CD4-positive, alpha-beta T cell treated with Interleukin-15 for 4 hours (primary cell): ENCODE measurements at regions not wholly inside any gene's neighbourhood (a gene's known extent, or its start where the extent isn't known, plus 50 kb on each side); places are given as distances from the start of the nearest gene placed in this dataset.
A peak's percentile ranks its signal among the peaks of the same experiment; 100 is the strongest.

Experiments used
- DNase-seq: peaks from one replicate; pipeline ENCODE4 v3.0.0-alpha.2; 2020; ENCODE audit warnings: low spot score

DNA sequence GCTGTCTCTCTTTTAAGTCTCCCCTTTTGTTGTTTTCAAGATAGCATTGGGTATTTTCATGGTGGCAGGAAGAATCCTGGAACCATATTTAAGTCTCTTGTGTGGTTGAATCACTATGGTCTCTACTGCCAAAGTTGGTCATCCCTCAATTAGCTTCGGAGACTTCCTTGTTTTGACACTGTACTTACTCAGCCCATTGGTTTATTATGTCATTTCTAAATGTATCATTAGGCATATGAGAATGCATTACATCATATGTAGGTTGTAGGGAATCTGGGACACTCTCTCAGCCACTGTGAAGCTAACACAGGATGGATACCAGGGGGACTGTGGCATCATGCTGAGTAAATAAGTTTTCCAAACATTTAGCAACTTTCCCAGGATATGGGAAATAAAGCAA lies 211.8 kb downstream of the DTHD1 start:
- DNase-seq, result no peak

GRCh38 chr4:36494016-36494415 lies 212.6 kb downstream of the DTHD1 start:
- DNase-seq, result no peak

DNA sequence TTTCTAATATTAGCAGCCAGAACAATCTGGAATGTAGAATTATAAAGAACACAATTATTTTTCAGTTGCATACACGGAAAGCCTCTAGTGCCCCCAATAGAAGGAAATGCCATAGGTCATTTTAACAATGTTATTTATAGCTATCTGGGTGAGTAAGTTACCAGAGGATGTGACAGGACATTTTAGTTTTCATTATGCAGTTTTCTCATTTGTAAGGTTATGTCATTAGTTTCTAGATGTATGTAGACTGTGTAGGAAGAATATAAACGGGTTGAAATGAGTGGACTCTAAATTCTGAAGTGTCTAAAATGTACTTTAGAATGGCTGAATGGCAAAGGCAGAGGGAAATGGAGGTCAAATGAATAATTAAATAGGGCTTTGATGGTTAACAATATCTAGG lies 213.3 kb downstream of the DTHD1 start:
- DNase-seq, result no peak

DNA sequence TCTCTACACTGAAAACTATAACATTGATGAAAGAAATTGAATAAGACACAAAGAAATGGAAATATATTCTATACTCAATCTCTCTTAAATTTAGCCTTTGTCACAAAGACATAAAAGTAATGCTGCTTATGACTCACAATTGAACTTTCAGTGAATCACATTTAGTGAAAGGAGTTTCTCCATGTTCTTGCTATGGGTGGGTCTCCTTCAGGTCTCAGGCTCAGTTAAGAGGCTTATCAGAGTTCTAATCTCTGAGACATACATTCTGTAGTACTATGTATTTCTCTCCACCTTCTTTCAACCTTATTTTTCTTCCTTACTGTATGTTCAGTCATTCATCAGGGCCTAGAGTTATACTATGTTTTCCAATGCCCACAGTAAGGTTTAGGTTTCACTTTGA lies 220.9 kb downstream of the DTHD1 start:
- no peak for DNase-seq

- no peak for DNase-seq
Measured at GRCh38 chr4:36508394-36508793, 227.0 kb downstream of the DTHD1 start.

- DNase-seq, result no peak
Measured at GRCh38 chr4:36509845-36510244, 228.4 kb downstream of the DTHD1 start.

DNA sequence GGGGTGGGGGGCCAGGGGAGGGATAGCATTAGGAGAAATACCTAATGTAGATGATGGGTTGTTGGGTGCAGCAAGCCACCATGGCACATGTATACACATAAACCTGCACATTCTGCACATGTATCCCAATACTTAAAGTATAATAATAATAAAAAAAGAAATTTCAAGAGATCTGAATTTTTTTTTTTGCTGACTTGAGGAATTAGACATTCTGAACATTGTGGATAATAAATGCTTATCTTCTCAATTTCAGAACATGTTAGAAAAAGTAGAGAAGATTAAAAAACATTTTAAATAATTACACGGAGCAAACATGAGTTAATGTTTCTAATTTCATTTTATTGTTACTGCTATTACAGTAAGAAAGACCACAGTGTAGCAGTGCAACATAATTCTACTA lies 230.4 kb downstream of the DTHD1 start:
- no peak for DNase-seq

DNA sequence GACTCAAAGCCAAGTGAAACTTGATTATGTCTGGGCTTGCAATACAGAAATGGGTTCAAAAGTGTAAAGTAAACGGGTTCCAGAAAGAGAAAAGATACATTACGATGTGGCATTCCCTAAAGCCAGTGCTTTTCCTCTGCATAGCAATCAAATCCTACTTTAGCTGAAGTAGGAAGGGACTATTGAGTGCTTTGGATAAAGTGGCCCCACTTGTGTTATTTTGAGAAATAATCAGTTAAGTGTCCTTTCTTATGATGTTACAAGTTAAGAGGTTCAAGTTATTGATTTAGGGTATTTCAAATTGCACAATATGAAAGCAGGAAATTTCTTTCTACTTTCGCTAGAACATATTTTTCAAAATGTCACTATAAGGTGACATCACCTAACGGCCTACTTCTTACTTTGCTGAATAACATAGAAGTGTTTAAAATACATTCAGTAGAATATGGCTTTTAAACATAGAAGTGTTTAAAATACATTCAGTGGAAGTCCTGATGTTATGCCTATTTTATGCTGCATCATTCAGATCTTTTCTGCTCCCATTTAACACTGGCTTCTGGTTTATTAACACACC lies 235.2 kb downstream of the DTHD1 start:
- no peak for DNase-seq

DNA sequence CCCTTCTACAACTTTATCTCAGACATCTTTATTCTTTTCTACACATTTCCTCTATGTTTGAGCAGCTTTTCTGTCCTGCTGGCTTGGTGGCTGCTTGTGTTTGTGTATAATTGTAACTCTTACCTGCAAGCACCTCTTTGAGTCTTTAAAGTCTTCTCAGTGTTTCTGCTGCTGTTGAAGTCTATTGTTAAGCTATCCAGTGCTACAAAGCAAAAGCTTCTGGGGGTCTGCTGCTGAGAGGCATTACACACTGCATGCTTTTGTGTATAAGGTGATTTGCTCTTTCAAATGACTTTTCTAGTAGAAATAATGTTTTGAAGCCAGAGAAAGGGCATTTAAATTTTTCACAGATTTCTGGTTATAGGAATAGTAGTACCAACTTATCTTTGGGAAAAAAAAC lies 241.8 kb downstream of the DTHD1 start:
- DNase-seq, result no peak

GRCh38 chr4:36532670-36533379 lies 251.4 kb downstream of the DTHD1 start:
- DNase-seq, result no peak

DNA sequence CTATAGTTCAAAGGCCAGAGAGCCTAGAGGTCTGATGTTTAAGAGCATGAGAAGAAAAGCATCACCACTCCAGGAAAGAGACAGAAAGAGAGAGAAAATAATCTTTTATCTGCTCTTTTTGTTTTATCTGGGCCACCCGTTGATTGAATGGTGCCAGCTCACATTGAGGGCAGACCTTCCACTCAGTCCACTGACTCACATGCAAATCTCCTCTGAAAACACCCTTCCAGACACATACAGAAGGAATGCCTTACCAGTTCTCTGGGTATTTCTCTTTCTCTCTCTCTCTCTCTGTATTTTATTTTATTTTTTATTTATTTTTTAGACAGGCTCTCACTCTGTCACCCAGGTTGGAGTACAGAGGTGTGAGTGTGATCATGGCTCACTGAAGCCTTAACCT lies 252.5 kb downstream of the DTHD1 start:
- no peak for DNase-seq

DNA sequence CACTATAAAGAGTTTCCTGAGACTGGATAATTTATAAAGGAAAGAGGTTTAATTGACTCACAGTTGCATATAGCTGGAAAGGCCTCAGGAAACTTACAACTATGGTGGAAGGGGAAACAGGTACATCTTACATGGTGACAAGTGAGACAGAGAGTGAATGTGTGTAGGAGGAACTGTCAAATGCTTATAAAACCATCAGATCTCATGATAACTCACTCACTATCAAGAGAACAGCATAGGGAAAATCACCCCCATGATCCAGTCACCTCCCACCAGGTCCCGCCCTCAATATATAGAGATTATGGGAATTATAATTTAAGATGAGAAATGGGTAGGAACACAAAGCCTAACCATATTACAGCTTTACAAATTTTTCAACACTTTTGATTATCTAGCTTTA lies 266.0 kb downstream of the DTHD1 start:
- no peak for DNase-seq

- no peak for DNase-seq
Measured at GRCh38 chr4:36549252-36549651, 267.8 kb downstream of the DTHD1 start.

DNA sequence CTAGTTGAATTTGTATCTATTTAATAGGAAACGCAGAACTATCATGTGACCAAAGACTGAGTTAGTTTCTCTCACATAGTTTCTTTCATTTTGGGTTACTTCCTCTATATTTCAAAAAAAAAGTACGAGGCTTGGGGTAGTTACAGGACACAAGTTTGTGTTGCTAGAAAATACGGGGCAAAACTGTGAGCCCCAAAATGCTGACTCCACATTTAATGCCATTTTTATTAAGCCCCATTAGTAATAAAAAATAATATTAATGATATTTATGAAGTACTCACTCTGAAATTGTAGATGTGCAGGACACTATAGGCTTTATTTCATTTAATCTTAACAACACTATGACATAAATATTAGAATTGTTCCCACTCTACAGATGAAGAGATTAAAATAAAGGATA lies 268.6 kb downstream of the DTHD1 start:
- DNase-seq, result no peak

DNA sequence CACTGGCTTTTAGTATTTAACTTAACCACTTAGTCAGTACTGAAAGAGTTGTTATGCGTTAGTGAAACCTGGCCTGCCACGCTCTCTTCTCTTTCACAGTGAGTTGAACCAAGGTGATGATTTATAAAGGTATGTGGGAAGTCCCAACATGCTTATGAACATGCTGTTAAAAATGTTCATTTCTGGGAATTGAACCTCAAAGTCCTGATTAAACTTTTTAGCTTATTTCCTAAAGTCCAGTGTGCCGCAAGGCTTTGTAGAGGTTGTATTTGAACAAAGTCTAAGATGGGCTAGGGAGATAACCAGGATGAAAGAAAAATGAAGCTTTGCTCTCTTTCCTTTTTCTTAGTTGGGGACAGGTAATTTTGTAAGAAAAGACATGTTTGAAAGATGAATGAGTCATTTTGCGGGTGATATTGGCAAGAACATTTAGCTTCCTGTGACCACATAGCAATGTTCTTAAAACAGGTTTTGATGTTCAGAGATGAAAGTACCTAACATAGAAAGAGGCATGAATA lies 270.3 kb downstream of the DTHD1 start:
- DNase-seq, result peak; percentile 0

DNA sequence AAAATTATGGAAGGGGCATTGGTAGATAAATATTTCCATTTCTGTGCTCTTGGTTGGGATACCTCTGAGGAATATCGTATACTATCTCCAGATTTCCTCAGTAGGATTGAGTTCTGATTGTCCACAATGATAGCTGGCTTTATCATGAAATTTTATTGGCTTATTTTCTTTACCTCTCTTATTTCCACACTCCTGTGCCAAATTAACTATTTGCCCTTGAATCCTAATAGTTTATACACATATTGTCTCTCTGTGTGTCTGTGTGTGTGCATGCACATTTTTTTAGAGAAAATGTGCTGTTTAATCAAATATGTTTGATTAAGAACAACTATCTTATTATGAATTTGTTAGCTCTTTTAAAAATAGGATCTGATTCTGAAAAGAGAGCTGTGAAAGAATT lies 271.6 kb downstream of the DTHD1 start:
- DNase-seq, result no peak

DNA sequence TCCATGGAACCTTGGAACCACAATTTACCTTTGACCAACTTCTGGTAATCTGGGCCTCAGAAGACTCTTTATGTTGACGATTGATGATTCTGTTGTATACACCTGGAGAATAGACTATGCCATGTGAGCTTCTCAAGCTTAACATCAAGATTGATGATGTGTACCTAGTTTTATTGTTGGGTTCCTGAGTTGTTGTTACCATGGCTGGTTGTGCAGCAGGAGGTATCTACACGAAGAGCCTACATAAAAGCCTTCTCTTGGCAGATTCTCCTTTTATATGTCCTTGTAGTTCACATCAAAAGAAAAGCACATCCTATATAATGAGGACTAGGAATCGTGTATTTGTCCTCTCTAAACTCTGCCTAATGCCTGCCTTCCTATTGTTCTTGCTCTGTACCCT lies 272.0 kb downstream of the DTHD1 start:
- no peak for DNase-seq

DNA sequence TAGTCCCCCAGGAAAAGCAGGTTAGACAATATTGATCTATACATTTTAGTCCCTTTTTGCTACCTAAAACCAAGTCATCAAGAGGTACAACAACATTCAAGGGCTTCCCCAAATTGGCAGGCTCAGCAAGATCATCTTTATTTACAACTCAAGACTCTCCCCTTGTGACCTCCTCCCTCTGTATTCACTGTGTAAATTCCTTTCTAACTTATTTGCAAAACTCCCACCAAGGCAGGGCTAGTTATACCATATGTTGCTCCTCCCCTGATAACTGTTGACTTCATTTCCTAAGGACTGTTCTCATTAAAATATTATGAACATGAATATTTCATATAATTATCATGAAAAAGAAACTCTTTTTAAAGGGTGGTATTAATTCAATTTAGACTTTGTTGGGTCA lies 275.6 kb downstream of the DTHD1 start:
- no peak for DNase-seq

GRCh38 chr4:36568575-36568974 lies 287.2 kb downstream of the DTHD1 start:
- DNase-seq, result no peak

- no peak for DNase-seq
Measured at GRCh38 chr4:36573441-36573840, 292.0 kb downstream of the DTHD1 start.

DNA sequence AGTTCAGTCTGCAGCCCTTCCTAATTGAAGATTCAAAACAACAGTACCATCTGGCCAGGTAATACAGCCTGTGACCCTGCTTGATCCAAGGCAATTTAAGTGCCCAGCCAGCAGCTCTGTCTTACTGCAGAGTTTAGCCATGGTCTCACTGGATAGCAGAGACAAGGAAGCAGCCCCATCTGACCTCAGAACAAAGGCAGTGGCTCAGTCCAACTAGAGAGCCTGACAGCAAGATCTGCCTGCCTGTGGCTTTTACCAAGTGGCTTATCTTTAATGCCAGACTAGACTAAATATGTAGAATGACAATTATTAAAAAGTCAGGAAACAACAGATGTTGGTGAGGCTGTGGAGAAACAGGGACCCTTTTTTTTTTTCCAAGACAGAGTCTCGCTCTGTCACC lies 293.4 kb downstream of the DTHD1 start:
- DNase-seq, result no peak

DNA sequence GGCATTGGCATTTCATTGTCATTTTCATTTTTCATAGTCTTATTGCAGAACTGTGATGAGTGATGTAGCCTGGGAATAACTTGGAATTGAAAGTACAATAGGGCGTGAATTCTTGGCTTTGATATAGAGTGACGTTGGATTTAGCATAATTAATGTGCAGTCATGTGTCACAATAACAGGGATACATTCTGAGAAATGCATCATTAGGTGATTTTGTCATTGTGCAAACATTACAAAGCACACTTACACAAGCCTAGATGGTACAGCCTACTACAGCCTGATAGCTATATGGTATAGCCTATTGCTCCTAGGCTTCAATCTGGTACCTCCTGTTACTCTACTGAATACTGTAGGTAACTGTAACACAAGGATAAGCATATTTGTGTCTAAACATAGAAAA lies 300.8 kb downstream of the DTHD1 start:
- no peak for DNase-seq

GRCh38 chr4:36587909-36588472 lies 306.6 kb downstream of the DTHD1 start:
- no peak for DNase-seq

DNA sequence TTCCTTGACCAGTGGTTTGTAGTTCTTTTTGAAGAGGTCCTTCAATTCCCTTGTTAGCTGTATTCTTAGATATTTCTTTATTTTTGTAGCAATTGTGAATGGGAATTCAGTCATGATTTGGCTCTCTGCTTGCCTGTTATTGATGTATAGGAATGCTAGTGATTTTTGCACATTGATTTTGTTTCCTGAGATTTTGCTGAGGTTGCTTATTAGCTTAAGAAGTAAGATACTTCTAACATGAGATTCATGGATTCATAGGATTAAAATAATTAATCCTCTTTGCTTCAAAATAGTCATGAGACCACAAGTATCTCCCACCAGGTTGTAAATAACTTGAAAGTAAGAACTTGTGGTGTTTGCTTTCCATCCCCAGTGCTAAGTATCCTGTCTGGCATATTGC lies 308.9 kb downstream of the DTHD1 start:
- no peak for DNase-seq
